Nephron (organoid): ENCODE measurements at regions not wholly inside any gene's neighbourhood (a gene's known extent, or its start where the extent isn't known, plus 50 kb on each side); places are given as distances from the start of the nearest gene placed in this dataset.

Source experiments
- H3K27ac Mint-ChIP-seq, 3 experiments: 2 replicates each; pipeline ENCODE4 v1.8.0; 2020; ENCODE audit warnings: mixed read lengths in 3 of 3, mild to moderate bottlenecking in 2 of 3, moderate library complexity in 1 of 3
- H3K27me3 Mint-ChIP-seq: 2 replicates; pipeline ENCODE4 v1.8.0; 2021; ENCODE audit warnings: low read depth, mild to moderate bottlenecking, moderate library complexity, mixed read lengths
- H3K36me3 Mint-ChIP-seq: 2 replicates; pipeline ENCODE4 v1.8.0; 2020; ENCODE audit warnings: low read depth, mixed read lengths
- H3K4me1 Mint-ChIP-seq: 2 replicates; pipeline ENCODE4 v1.8.0; 2020; ENCODE audit warnings: mixed read lengths
- H3K4me3 Mint-ChIP-seq, 3 experiments: 2 replicates each; pipeline ENCODE4 v1.8.0; 2020; ENCODE audit warnings: mild to moderate bottlenecking in 3 of 3, mixed read lengths in 3 of 3, moderate library complexity in 2 of 3
- H3K9me3 Mint-ChIP-seq: 2 replicates; pipeline ENCODE4 v1.8.0; 2020; ENCODE audit warnings: mixed read lengths
- TF ChIP-seq, protein P1 (sequence below), 3 experiments: fragments of 200-600 bp; sonication (generic); IDR thresholded peaks; one replicate each; pipeline ENCODE4 v1.5.0; 2021; ENCODE audit warnings: antibody characterized with exemption in 3 of 3; ENCODE audit not compliant: unreplicated experiment in 3 of 3

DNA sequence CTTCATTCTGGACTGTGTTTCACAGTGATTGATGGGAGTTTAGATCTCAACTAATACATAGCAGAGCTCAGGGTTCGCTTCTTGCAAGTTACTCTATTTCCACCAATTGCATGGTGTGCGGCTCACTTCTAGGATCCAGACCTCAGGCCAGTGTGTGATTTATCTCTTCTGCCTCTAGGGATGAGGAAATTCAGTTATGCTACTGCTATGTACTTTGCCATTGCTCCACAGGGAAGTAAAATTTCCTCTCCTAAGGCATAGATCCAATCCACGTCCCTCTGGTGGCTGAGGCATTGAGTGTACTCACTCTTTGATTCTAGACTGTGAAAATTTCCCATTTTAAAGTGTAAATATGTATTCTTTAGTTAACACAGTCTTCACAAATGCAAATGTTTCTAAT is 214.1 kb downstream of the HS3ST3B1 start:
- H3K27me3 Mint-ChIP-seq: peaks cover 3% of the 10 kb centered on the region
- H3K9me3 Mint-ChIP-seq: peaks cover under 1% of the 10 kb centered on the region
- no peaks in the 10 kb centered on the region for H3K4me1 Mint-ChIP-seq
- H3K4me3 Mint-ChIP-seq: no peak overlapping the region
- no peak overlapping the region for H3K27ac Mint-ChIP-seq
- H3K36me3 Mint-ChIP-seq: no peaks in the 10 kb centered on the region
- TF ChIP-seq, protein P1, sequence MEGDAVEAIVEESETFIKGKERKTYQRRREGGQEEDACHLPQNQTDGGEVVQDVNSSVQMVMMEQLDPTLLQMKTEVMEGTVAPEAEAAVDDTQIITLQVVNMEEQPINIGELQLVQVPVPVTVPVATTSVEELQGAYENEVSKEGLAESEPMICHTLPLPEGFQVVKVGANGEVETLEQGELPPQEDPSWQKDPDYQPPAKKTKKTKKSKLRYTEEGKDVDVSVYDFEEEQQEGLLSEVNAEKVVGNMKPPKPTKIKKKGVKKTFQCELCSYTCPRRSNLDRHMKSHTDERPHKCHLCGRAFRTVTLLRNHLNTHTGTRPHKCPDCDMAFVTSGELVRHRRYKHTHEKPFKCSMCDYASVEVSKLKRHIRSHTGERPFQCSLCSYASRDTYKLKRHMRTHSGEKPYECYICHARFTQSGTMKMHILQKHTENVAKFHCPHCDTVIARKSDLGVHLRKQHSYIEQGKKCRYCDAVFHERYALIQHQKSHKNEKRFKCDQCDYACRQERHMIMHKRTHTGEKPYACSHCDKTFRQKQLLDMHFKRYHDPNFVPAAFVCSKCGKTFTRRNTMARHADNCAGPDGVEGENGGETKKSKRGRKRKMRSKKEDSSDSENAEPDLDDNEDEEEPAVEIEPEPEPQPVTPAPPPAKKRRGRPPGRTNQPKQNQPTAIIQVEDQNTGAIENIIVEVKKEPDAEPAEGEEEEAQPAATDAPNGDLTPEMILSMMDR (IDR thresholded peaks at IDR 0.05; ENCODE audit: unreplicated experiment in 3 of 3): no peak

DNA sequence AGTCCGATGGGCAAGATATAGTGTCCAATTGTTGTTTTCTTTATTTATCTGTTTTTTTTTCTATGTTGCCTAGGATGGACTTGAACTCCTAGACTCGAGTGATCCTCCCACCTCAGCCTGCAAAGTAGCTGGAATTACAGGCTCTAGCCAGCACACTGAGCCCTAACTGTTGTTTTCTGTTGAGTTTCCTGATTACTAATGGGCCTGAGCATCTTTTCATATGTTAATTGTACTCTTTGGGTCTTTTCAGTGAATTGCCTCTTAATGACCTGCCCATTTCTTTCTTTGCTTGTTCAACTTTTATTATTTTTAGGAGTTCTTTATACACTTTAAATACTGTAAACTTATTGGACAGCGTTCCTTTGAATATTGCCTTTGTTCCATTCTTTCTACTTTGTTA is 213.0 kb downstream of the HS3ST3B1 start:
- Mint-ChIP-seq H3K4me3 (no peak overlapping the region), H3K4me1 (no peaks in the 10 kb centered on the region), H3K27ac (no peak overlapping the region), H3K36me3 (no peaks in the 10 kb centered on the region), H3K9me3 (peaks cover 7% of the 10 kb centered on the region), H3K27me3 (peaks cover 1% of the 10 kb centered on the region)
- TF ChIP-seq, protein P1 (IDR thresholded peaks at IDR 0.05; ENCODE audit: unreplicated experiment in 3 of 3): no peak

DNA sequence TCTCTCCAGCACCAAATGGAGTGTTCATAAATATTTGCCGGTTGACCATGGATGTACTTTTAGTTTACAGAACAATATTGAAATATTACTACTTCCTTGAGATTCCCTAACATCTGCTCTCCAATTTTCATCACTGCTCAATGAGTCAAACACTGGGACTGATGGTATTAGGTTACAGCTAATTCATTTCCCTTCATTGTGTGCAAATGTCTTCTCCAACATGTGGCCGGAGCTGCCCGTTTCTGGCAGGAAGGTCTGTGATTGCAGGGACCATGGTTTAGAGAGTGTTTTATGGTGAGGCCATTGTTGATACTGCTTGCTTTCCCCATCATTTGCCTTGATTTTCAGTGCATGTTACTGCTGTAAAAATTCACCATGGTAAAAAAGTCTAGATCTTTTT is 209.3 kb downstream of the HS3ST3B1 start:
- no peak overlapping the region for H3K27ac Mint-ChIP-seq
- H3K4me3 Mint-ChIP-seq: no peak overlapping the region
- no peaks in the 10 kb centered on the region for H3K36me3 Mint-ChIP-seq
- no peaks in the 10 kb centered on the region for H3K27me3 Mint-ChIP-seq
- peaks cover 7% of the 10 kb centered on the region for H3K9me3 Mint-ChIP-seq
- no peaks in the 10 kb centered on the region for H3K4me1 Mint-ChIP-seq
- TF ChIP-seq, protein P1 (IDR thresholded peaks at IDR 0.05; ENCODE audit: unreplicated experiment in 3 of 3): no peak

DNA sequence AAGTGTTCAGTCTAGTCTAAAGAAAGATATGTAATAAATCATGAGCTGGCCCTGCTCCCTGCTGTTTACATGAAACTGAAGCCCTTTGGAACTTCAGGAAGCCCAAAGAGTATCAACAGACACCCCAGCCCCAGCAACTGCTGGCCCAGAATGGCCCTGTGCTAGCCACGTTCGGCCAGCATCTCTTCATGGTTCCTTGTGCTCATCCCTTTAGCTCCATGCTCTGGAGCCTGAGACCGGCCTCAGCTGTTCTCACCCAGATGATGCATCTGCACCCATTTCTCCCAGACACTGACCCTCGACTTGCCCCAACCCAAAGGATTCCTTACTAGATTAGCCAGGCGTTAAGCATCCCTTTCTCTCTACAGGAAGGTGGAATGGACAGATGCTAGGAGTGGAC is 207.3 kb downstream of the HS3ST3B1 start:
- Mint-ChIP-seq H3K27ac (no peak overlapping the region), H3K4me1 (no peaks in the 10 kb centered on the region), H3K36me3 (no peaks in the 10 kb centered on the region), H3K9me3 (peaks cover 7% of the 10 kb centered on the region), H3K27me3 (no peaks in the 10 kb centered on the region), H3K4me3 (no peak overlapping the region)
- TF ChIP-seq, protein P1 (IDR thresholded peaks at IDR 0.05; ENCODE audit: unreplicated experiment in 3 of 3): no peak

DNA sequence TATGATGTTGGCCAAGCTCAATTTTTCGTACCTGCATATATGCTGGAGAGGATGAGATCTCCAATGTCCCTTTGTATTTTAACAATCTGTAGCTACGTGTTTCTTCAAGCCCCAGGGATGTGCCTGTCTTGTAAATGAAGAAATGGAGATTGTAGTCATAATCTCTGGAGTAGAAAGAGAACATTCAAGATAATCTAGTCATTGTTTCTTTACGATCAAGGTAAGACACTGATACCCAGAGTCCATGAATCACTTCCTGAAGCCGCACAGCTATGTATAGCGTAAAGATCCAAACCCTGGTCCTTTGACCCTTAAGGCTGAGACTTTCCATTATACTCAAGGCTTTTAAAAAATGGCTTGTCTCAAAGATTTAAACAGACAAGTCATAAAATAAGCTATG is 205.5 kb downstream of the HS3ST3B1 start:
- no peaks in the 10 kb centered on the region for H3K4me1 Mint-ChIP-seq
- no peak overlapping the region for H3K4me3 Mint-ChIP-seq
- TF ChIP-seq, protein P1 (IDR thresholded peaks at IDR 0.05; ENCODE audit: unreplicated experiment in 3 of 3): no peak
- peaks cover 7% of the 10 kb centered on the region for H3K9me3 Mint-ChIP-seq
- peak overlapping the region in 1 of 3 experiments; percentile 31 for H3K27ac Mint-ChIP-seq
- no peaks in the 10 kb centered on the region for H3K27me3 Mint-ChIP-seq
- H3K36me3 Mint-ChIP-seq: no peaks in the 10 kb centered on the region

DNA sequence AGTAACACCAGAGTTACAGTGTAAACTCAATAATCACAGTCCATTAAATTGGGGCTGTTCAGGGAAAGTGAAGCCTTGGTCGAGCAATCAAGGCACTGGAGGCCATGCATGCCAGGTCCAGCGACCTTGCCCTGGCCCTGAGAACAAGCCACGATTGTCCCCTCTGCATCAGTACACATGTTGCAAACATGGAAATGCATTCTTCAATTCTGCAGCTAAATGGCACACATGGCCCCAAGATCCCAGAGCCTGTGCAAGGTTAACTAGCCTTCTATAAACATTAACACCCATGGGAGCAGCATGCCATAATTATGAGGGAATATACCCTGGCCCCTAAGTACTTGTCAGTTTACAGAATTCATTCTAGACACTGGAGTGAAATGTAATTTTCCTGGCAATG is 204.7 kb downstream of the HS3ST3B1 start:
- Mint-ChIP-seq H3K4me1 (no peaks in the 10 kb centered on the region), H3K36me3 (no peaks in the 10 kb centered on the region), H3K27ac (peak overlapping the region in 1 of 3 experiments; percentile 67), H3K27me3 (no peaks in the 10 kb centered on the region), H3K9me3 (peaks cover 7% of the 10 kb centered on the region), H3K4me3 (no peak overlapping the region)
- TF ChIP-seq, protein P1 (IDR thresholded peaks at IDR 0.05; ENCODE audit: unreplicated experiment in 3 of 3): no peak
